Esophagus squamous epithelium (tissue), 5 donors: ENCODE measurements at regions not wholly inside any gene's neighbourhood (a gene's known extent, or its start where the extent isn't known, plus 50 kb on each side); places are given as distances from the start of the nearest gene placed in this dataset.

Source experiments
- DNase-seq: peaks from one replicate; lab custom pipeline; 2025; lab: John Stamatoyannopoulos, UW
- H3K27ac ChIP-seq, 4 donors: fragments of 200-600 bp; sonication (generic); one replicate each; pipeline ENCODE4 v1.5.1; 2016 to 2019; ENCODE audit warnings: mild to moderate bottlenecking in 1 of 4
- H3K27me3 ChIP-seq, 4 donors: fragments of 200-600 bp; sonication (generic); 1 replicate in 3 of 4; 2 replicates in 1 of 4; pipeline versions ENCODE4 v1.5.1 to v1.6.0; 2017 to 2021; ENCODE audit warnings: antibody characterized with exemption in 1 of 4
- H3K36me3 ChIP-seq, 3 donors: fragments of 200-600 bp; sonication (generic); one replicate each; pipeline ENCODE4 v1.5.1; 2016 to 2019
- H3K4me1 ChIP-seq, 3 donors: fragments of 200-600 bp; sonication (generic); one replicate each; pipeline ENCODE4 v1.5.1; 2017 to 2019
- H3K4me3 ChIP-seq, 4 donors: fragments of 200-600 bp; sonication (generic); 1 replicate in 3 of 4; 2 replicates in 1 of 4; pipeline ENCODE4 v1.5.1; 2016 to 2019; ENCODE audit warnings: mild to moderate bottlenecking in 2 of 4, moderate library complexity in 1 of 4
- H3K9me3 ChIP-seq, 3 donors: fragments of 200-600 bp; sonication (generic); one replicate each; pipeline ENCODE4 v1.5.1; 2016 to 2019
- CTCF ChIP-seq, 6 experiments: fragments of 450-650 bp in 4 of 6; fragments of 200-600 bp in 2 of 6; sonication (generic) in 2 of 6; IDR thresholded peaks; one replicate each; pipeline ENCODE4 v1.5.1; 2016 to 2019; ENCODE audit warnings: antibody characterized with exemption in 6 of 6, mild to moderate bottlenecking in 4 of 6, moderate library complexity in 4 of 6
- POLR2A ChIP-seq, 4 donors: fragments of 450-650 bp; IDR thresholded peaks; one replicate each; pipeline ENCODE4 v1.6.1; 2017; ENCODE audit warnings: antibody characterized with exemption in 4 of 4, mild to moderate bottlenecking in 4 of 4, moderate library complexity in 3 of 4
- WGBS, 2 donors: methylation state at CpG; one replicate each; pipeline ENCODE4 v1.1.5; 2018; 5-methylcytosine and 5-hydroxymethylcytosine counted together
- intact Hi-C: fragments of 100-400 bp; cut with DNase I; formaldehyde crosslinking; loops from one replicate; pipeline ENCODE4 v1.15.0; 2022
- donor health status: DM: yes; HTN: yes; CAD: no.

- TF ChIP-seq POLR2A (IDR thresholded peaks at IDR 0.05) = no peak
- TF ChIP-seq CTCF (IDR thresholded peaks at IDR 0.05) = no peak
- intact Hi-C loops = no loop called here
- no peaks in the 10 kb centered on the region for H3K27me3 ChIP-seq
- no peaks in the 10 kb centered on the region for H3K36me3 ChIP-seq
- no peak for DNase-seq
- H3K4me1 ChIP-seq = no peaks in the 10 kb centered on the region
- no peak overlapping the region for H3K4me3 ChIP-seq
- no peak overlapping the region for H3K27ac ChIP-seq
- H3K9me3 ChIP-seq = no peaks in the 10 kb centered on the region
Measured at GRCh38 chr5:9903801-9904200, 273.6 kb upstream of the TAS2R1 start.

GRCh38 chr5:9898319-9898718 is 268.2 kb upstream of the TAS2R1 start:
- no peaks in the 10 kb centered on the region for H3K4me1 ChIP-seq
- DNase-seq = no peak
- WGBS, 2 donors = 51 to 60% methylated on average over 4 of the region's 4 CpGs
- H3K27me3 ChIP-seq = no peaks in the 10 kb centered on the region
- intact Hi-C loops = no loop called here
- H3K9me3 ChIP-seq = no peaks in the 10 kb centered on the region
- no peak overlapping the region for H3K4me3 ChIP-seq
- no peak for TF ChIP-seq POLR2A (IDR thresholded peaks at IDR 0.05)
- TF ChIP-seq CTCF (IDR thresholded peaks at IDR 0.05) = peak in 5 of 6 experiments; percentile 16 to 56 (median 23)
- H3K27ac ChIP-seq = no peak overlapping the region
- H3K36me3 ChIP-seq = no peaks in the 10 kb centered on the region

- no peaks in the 10 kb centered on the region for H3K27me3 ChIP-seq
- no peaks in the 10 kb centered on the region for H3K36me3 ChIP-seq
- DNase-seq = no peak
- intact Hi-C loops = no loop called here
- no peak for TF ChIP-seq CTCF (IDR thresholded peaks at IDR 0.05)
- no peak for TF ChIP-seq POLR2A (IDR thresholded peaks at IDR 0.05)
- H3K4me3 ChIP-seq = no peak overlapping the region
- H3K27ac ChIP-seq = no peak overlapping the region
- H3K4me1 ChIP-seq = no peaks in the 10 kb centered on the region
- no peaks in the 10 kb centered on the region for H3K9me3 ChIP-seq
- 71 to 80% methylated on average over 5 of the region's 5 CpGs for WGBS, 2 donors
Measured at GRCh38 chr5:9895302-9895645, 265.1 kb upstream of the TAS2R1 start.

GRCh38 chr5:9894571-9895301 is 264.6 kb upstream of the TAS2R1 start:
- TF ChIP-seq CTCF (IDR thresholded peaks at IDR 0.05) (no peak), POLR2A (IDR thresholded peaks at IDR 0.05) (no peak)
- H3K27ac ChIP-seq = no peak overlapping the region
- H3K27me3 ChIP-seq = no peaks in the 10 kb centered on the region
- intact Hi-C loops = no loop called here
- H3K36me3 ChIP-seq = no peaks in the 10 kb centered on the region
- no peaks in the 10 kb centered on the region for H3K4me1 ChIP-seq
- H3K4me3 ChIP-seq = no peak overlapping the region
- no peaks in the 10 kb centered on the region for H3K9me3 ChIP-seq
- no peak for DNase-seq
- WGBS, 2 donors = 49 to 51% methylated on average over 3 of the region's 3 CpGs

GRCh38 chr5:9892696-9893095 is 262.5 kb upstream of the TAS2R1 start:
- intact Hi-C loops = no loop called here
- H3K27ac ChIP-seq = no peak overlapping the region
- H3K4me3 ChIP-seq = no peak overlapping the region
- no peaks in the 10 kb centered on the region for H3K36me3 ChIP-seq
- H3K27me3 ChIP-seq = no peaks in the 10 kb centered on the region
- WGBS, 2 donors = 75 to 86% methylated on average over 3 of the region's 3 CpGs
- no peaks in the 10 kb centered on the region for H3K4me1 ChIP-seq
- H3K9me3 ChIP-seq = no peaks in the 10 kb centered on the region
- TF ChIP-seq CTCF (IDR thresholded peaks at IDR 0.05) = no peak
- DNase-seq = no peak
